ENCODE measurements at regions not wholly inside any gene's neighbourhood (a gene's known extent, or its start where the extent isn't known, plus 50 kb on each side); places are given as distances from the start of the nearest gene placed in this dataset.

- Histone ChIP-seq H4K20me1 (ENCODE audit: insufficient read depth, low read length) (no peaks in the 10 kb centered on the region), H3K4me2 (ENCODE audit: low read length) (no peak overlapping the region), H3K27me3 (ENCODE audit: low read depth, low read length) (peaks cover 41% of the 10 kb centered on the region), H3K36me3 (replicated peaks; ENCODE audit: low read depth, low read length) (no peaks in the 10 kb centered on the region), H3K4me1 (ENCODE audit: low read length) (no peaks in the 10 kb centered on the region), H3K79me2 (ENCODE audit: low read length) (no peaks in the 10 kb centered on the region), H3K9ac (ENCODE audit: low read length) (no peak overlapping the region), H3K4me3 (ENCODE audit: low read length) (no peak overlapping the region), H3K9me3 (ENCODE audit: insufficient read depth, low read length) (no peaks in the 10 kb centered on the region), H2AFZ (ENCODE audit: low read depth, low read length) (no peak overlapping the region), H3K27ac (ENCODE audit: low read length) (no peak overlapping the region)
- TF ChIP-seq EZH2phosphoT487 (IDR thresholded peaks at IDR 0.05; ENCODE audit: low read depth) = no peak
- no peak for TF ChIP-seq CTCF (IDR thresholded peaks at IDR 0.05; ENCODE audit: low read depth, low read length)
Measured at GRCh38 chr20:58148891-58149290, 79.6 kb downstream of the ANKRD60 start.

DNA sequence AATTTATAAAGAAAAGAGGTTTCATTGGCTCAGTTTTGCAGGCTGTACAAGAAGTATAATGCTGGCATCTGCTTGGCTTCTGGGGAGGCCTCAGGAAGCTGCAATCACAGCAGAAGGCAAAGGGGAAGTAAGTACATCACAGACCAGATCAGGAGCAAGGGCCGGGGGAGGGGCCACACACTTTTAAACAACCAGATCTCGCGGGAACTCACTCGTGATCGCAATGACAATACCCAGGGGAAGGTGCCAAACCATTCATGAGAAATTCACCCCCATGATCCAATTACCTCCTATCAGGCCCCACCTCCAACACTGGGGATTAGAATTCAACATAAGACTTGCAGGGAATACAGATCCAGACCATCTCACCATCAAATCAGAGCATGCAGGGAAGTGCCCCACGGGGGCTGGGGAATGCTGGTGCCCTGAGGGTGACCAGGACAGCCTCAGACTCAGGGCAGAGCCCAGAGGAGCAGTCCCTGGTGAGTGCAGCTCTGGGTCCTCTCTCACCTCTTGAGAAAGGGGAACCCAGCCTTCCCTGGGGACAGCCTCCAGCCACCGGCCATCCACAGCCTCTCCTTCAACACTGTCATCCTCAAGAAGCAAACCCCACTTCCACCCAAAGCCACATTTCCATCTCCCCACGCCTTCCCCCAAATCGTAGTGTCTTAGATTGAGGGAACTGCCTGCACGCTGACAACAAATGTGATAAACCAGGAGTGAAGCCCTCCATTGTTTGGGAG lies 80.7 kb downstream of the ANKRD60 start:
- no peak overlapping the region for H3K27ac ChIP-seq (ENCODE audit: low read length)
- TF ChIP-seq EZH2phosphoT487 (IDR thresholded peaks at IDR 0.05; ENCODE audit: low read depth) (no peak), CTCF (IDR thresholded peaks at IDR 0.05; ENCODE audit: low read depth, low read length) (no peak)
- H2AFZ ChIP-seq (ENCODE audit: low read depth, low read length) = no peak overlapping the region
- H3K36me3 ChIP-seq (replicated peaks; ENCODE audit: low read depth, low read length) = no peaks in the 10 kb centered on the region
- peaks cover 34% of the 10 kb centered on the region for H3K27me3 ChIP-seq (ENCODE audit: low read depth, low read length)
- no peak overlapping the region for H3K4me3 ChIP-seq (ENCODE audit: low read length)
- H3K9me3 ChIP-seq (ENCODE audit: insufficient read depth, low read length) = no peaks in the 10 kb centered on the region
- no peaks in the 10 kb centered on the region for H3K4me1 ChIP-seq (ENCODE audit: low read length)
- no peaks in the 10 kb centered on the region for H3K79me2 ChIP-seq (ENCODE audit: low read length)
- no peak overlapping the region for H3K4me2 ChIP-seq (ENCODE audit: low read length)
- no peaks in the 10 kb centered on the region for H4K20me1 ChIP-seq (ENCODE audit: insufficient read depth, low read length)
- H3K9ac ChIP-seq (ENCODE audit: low read length) = no peak overlapping the region

GRCh38 chr20:58146746-58147140 lies 81.7 kb downstream of the ANKRD60 start:
- no peaks in the 10 kb centered on the region for H3K36me3 ChIP-seq (replicated peaks; ENCODE audit: low read depth, low read length)
- TF ChIP-seq CTCF (IDR thresholded peaks at IDR 0.05; ENCODE audit: low read depth, low read length) (no peak), EZH2phosphoT487 (IDR thresholded peaks at IDR 0.05; ENCODE audit: low read depth) (no peak)
- H3K4me3 ChIP-seq (ENCODE audit: low read length) = no peak overlapping the region
- H3K27ac ChIP-seq (ENCODE audit: low read length) = no peak overlapping the region
- no peak overlapping the region for H3K4me2 ChIP-seq (ENCODE audit: low read length)
- H3K4me1 ChIP-seq (ENCODE audit: low read length) = no peaks in the 10 kb centered on the region
- no peak overlapping the region for H3K9ac ChIP-seq (ENCODE audit: low read length)
- peaks cover 33% of the 10 kb centered on the region; the same call in 1 of the 2 replicates for H3K27me3 ChIP-seq (ENCODE audit: low read depth, low read length)
- H3K79me2 ChIP-seq (ENCODE audit: low read length) = no peaks in the 10 kb centered on the region
- no peaks in the 10 kb centered on the region for H4K20me1 ChIP-seq (ENCODE audit: insufficient read depth, low read length)
- H3K9me3 ChIP-seq (ENCODE audit: insufficient read depth, low read length) = no peaks in the 10 kb centered on the region
- no peak overlapping the region for H2AFZ ChIP-seq (ENCODE audit: low read depth, low read length)

GRCh38 chr20:58146081-58146745 lies 82.2 kb downstream of the ANKRD60 start:
- no peak for TF ChIP-seq EZH2phosphoT487 (IDR thresholded peaks at IDR 0.05; ENCODE audit: low read depth)
- no peak for TF ChIP-seq CTCF (IDR thresholded peaks at IDR 0.05; ENCODE audit: low read depth, low read length)

More at GRCh38 chr20:58146081-58146745, 82.2 kb downstream of the ANKRD60 start:
- no peaks in the 10 kb centered on the region for H3K4me1 ChIP-seq (ENCODE audit: low read length)
- H2AFZ ChIP-seq (ENCODE audit: low read depth, low read length) = no peak overlapping the region
- H3K4me3 ChIP-seq (ENCODE audit: low read length) = no peak overlapping the region
- H3K4me2 ChIP-seq (ENCODE audit: low read length) = no peak overlapping the region
- H3K79me2 ChIP-seq (ENCODE audit: low read length) = no peaks in the 10 kb centered on the region
- no peak overlapping the region for H3K27ac ChIP-seq (ENCODE audit: low read length)
- H3K27me3 ChIP-seq (ENCODE audit: low read depth, low read length) = peaks cover 38% of the 10 kb centered on the region; the same call in 1 of the 2 replicates
- H3K36me3 ChIP-seq (replicated peaks; ENCODE audit: low read depth, low read length) = no peaks in the 10 kb centered on the region
- H3K9me3 ChIP-seq (ENCODE audit: insufficient read depth, low read length) = no peaks in the 10 kb centered on the region
- H3K9ac ChIP-seq (ENCODE audit: low read length) = no peak overlapping the region
- H4K20me1 ChIP-seq (ENCODE audit: insufficient read depth, low read length) = no peaks in the 10 kb centered on the region
